Type B pancreatic cell (in vitro differentiated cells): ENCODE measurements at regions not wholly inside any gene's neighbourhood (a gene's known extent, or its start where the extent isn't known, plus 50 kb on each side); places are given as distances from the start of the nearest gene placed in this dataset.

ENCODE experiments used
- DNase-seq: peaks from one replicate; pipeline ENCODE4 v3.0.0; 2021; ENCODE audit warnings: mixed read lengths; ENCODE audit not compliant: unreplicated experiment; ENCODE audit errors: extremely low spot score
- H3K27ac Mint-ChIP-seq: 2 replicates; pipeline ENCODE4 v1.8.0; 2021; ENCODE audit warnings: mild to moderate bottlenecking, mixed read lengths
- H3K27me3 Mint-ChIP-seq: 2 replicates; pipeline ENCODE4 v1.8.0; 2021; ENCODE audit warnings: mixed read lengths
- H3K36me3 Mint-ChIP-seq: 2 replicates; pipeline ENCODE4 v1.8.0; 2021; ENCODE audit warnings: mixed read lengths
- H3K4me1 Mint-ChIP-seq: one replicate; pipeline ENCODE4 v1.8.0; 2021; ENCODE audit warnings: mixed read lengths; ENCODE audit not compliant: unreplicated experiment
- H3K4me3 Mint-ChIP-seq: 2 replicates; pipeline ENCODE4 v1.8.0; 2021; ENCODE audit warnings: mild to moderate bottlenecking, mixed read lengths
- H3K9me3 Mint-ChIP-seq: 2 replicates; pipeline ENCODE4 v1.8.0; 2021; ENCODE audit warnings: mixed read lengths
- TF ChIP-seq, protein P1 (sequence below): fragments of 200-600 bp; sonication (generic); conservative IDR thresholded peaks from 2 replicates; pipeline ENCODE4 v1.5.0; 2021; ENCODE audit warnings: antibody characterized with exemption, mild to moderate bottlenecking

DNA sequence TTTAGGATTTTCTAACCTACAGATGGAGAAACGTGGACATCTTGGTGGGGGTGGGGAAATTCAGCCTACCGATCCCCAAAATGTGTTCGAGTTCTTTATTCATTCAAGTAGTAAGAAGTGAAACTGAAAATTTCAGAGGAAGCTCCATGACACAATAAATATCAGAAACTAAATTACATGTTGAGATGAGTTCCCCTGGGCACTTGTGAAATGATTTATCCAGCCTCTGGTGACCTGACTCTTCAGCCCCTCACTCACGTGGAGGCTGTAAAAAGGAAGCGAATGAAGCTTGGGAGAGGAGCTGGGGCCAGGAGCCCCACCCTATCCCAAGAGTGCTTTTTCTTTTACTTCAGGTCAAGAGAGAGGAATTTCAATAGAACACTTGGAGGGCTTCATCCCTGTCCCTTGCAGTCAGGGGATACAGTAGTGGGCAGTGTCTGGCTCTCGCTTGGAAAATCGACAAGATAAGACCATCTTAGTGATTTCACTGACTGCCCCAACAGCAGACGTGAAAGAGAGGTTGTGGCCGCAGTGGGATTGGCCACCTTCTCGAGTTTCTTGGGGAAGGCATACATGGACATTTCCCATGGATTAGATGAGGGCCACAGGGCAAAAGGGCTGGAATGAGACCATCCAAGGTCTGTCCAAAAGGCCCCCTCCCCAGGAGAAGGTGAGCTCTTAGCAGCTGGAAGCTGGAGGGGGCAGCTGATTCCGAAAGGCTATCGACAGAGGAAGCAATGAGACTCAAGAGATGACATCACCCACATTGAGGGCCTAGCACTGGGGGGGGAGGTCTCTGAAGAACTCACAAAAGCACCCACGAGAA is 76.8 kb upstream of the SH3PXD2B start:
- peaks cover 10% of the 10 kb centered on the region for H3K4me1 Mint-ChIP-seq
- peaks cover 8% of the 10 kb centered on the region for H3K27me3 Mint-ChIP-seq
- DNase-seq: peak; percentile 48
- H3K27ac Mint-ChIP-seq: no peak overlapping the region
- peaks cover 4% of the 10 kb centered on the region for H3K9me3 Mint-ChIP-seq
- H3K36me3 Mint-ChIP-seq: no peaks in the 10 kb centered on the region
- H3K4me3 Mint-ChIP-seq: no peak overlapping the region
- TF ChIP-seq, protein P1, sequence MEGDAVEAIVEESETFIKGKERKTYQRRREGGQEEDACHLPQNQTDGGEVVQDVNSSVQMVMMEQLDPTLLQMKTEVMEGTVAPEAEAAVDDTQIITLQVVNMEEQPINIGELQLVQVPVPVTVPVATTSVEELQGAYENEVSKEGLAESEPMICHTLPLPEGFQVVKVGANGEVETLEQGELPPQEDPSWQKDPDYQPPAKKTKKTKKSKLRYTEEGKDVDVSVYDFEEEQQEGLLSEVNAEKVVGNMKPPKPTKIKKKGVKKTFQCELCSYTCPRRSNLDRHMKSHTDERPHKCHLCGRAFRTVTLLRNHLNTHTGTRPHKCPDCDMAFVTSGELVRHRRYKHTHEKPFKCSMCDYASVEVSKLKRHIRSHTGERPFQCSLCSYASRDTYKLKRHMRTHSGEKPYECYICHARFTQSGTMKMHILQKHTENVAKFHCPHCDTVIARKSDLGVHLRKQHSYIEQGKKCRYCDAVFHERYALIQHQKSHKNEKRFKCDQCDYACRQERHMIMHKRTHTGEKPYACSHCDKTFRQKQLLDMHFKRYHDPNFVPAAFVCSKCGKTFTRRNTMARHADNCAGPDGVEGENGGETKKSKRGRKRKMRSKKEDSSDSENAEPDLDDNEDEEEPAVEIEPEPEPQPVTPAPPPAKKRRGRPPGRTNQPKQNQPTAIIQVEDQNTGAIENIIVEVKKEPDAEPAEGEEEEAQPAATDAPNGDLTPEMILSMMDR: no peak

DNA sequence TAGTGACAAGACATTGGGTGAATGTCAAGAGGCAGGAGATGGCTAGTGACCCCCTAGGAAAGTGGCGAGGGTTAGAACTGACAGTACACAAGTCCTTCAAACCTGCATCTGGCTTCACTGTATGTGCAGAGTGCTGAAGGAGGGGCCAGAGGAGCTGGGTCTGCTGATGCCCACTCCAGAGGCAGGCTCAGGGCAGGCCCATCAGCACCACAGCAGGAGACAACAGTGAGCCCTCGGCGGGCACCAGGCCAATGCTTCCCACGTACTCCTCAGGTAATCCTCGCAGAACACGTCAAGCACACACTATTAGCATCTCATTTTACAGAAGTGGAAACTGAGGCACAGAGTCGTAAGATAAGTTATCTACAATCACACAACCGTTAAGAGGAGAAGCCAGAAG is 76.1 kb upstream of the SH3PXD2B start:
- peak; percentile 36 for DNase-seq
- Mint-ChIP-seq H3K27me3 (peaks cover 8% of the 10 kb centered on the region), H3K4me3 (no peak overlapping the region), H3K27ac (no peak overlapping the region), H3K36me3 (no peaks in the 10 kb centered on the region), H3K4me1 (peaks cover 10% of the 10 kb centered on the region), H3K9me3 (peaks cover 4% of the 10 kb centered on the region)
- TF ChIP-seq, protein P1: no peak

DNA sequence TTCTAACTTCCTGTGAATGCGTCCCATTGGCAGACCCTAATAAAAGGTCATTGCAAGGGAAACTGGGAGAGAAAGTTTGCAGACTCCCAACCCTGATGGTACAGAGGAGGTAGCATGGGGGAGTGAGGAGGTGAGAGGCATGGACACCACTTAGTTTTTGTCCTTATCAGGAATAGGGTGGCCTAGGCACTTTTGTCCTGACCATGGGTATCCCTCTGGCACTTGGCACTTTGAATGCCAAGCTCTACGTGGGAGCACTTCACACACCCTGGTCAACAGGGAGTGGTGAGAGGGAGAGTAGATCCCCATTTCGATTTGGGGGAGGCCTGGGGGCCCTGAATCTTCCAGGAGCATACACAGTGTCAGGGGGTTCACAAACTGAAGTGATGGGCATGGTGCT is 75.6 kb upstream of the SH3PXD2B start:
- Mint-ChIP-seq H3K36me3 (no peaks in the 10 kb centered on the region), H3K4me1 (peaks cover 10% of the 10 kb centered on the region), H3K27me3 (peaks cover 8% of the 10 kb centered on the region), H3K4me3 (no peak overlapping the region), H3K27ac (no peak overlapping the region), H3K9me3 (peaks cover 4% of the 10 kb centered on the region)
- peak; percentile 31 for DNase-seq
- TF ChIP-seq, protein P1: no peak

- H3K4me1 Mint-ChIP-seq: peaks cover 4% of the 10 kb centered on the region
- H3K36me3 Mint-ChIP-seq: no peaks in the 10 kb centered on the region
- no peak overlapping the region for H3K27ac Mint-ChIP-seq
- H3K9me3 Mint-ChIP-seq: peaks cover 4% of the 10 kb centered on the region
- no peak for DNase-seq
- H3K27me3 Mint-ChIP-seq: peaks cover 8% of the 10 kb centered on the region
- no peak overlapping the region for H3K4me3 Mint-ChIP-seq
- TF ChIP-seq, protein P1: no peak
Observed at GRCh38 chr5:172528440-172528839, 74.1 kb upstream of the SH3PXD2B start.

GRCh38 chr5:172527559-172527958 is 73.2 kb upstream of the SH3PXD2B start:
- Mint-ChIP-seq H3K36me3 (no peaks in the 10 kb centered on the region), H3K4me3 (no peak overlapping the region), H3K4me1 (no peaks in the 10 kb centered on the region), H3K27me3 (peaks cover 5% of the 10 kb centered on the region), H3K9me3 (peaks cover 4% of the 10 kb centered on the region), H3K27ac (no peak overlapping the region)
- DNase-seq: no peak
- TF ChIP-seq, protein P1: no peak
